PC-9 (cell line): ENCODE measurements at regions not wholly inside any gene's neighbourhood (a gene's known extent, or its start where the extent isn't known, plus 50 kb on each side); places are given as distances from the start of the nearest gene placed in this dataset.

Experiments
- CTCF ChIP-seq: fragments of 200-600 bp; sonication (generic); conservative IDR thresholded peaks from 2 replicates; pipeline ENCODE4 v1.6.1; 2017; ENCODE audit warnings: mixed run types, antibody characterized with exemption, mild to moderate bottlenecking, moderate library complexity
- EZH2 ChIP-seq: fragments of 200-600 bp; sonication (generic); IDR thresholded peaks from 2 replicates; pipeline ENCODE4 v1.8.0; 2017; ENCODE audit warnings: antibody characterized with exemption, low read depth

DNA sequence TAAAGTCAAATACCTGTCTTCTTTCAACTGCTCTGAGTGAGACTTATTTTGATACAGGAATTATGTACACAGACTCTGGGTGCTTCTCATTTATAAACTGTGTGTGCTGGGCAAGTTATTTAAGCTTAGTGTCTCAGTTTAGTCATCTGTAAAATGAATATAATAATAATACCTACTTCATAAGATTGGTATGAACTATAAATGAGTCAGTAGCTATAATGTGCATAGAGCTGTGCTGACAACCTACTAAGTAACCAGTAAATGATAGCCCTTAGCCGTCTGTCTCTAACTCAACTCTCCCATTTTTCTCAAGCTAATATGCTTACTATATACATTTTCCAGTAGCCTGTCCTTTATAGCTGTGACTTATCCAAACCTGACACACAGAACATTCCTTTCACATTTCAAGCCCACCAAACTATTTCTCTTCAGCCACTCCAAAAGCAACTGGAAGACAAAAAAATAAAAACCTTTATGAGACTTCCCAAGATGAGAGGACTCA, 319.8 kb downstream of the ETAA1 start:
- TF ChIP-seq EZH2 (no peak), CTCF (no peak)
